Endothelial cell of umbilical vein (primary cell): ENCODE measurements at regions not wholly inside any gene's neighbourhood (a gene's known extent, or its start where the extent isn't known, plus 50 kb on each side); places are given as distances from the start of the nearest gene placed in this dataset.

ENCODE experiments used
- BruUV-seq: library from RNA; stranded (reverse); fragments of 400-500 nt; replicated peaks from 2 replicates; lab custom pipeline; 2021; lab: Mats Ljungman, UMichigan
- CTCF ChIA-PET: fragments of 300-600, 350-600 bp; sonication (Branson Sonifier 250); formaldehyde crosslinking; loops from one replicate; lab custom pipeline; 2021; ENCODE audit warnings: antibody characterized with exemption, inconsistent platforms; lab: Charles Lee
- POLR2A ChIA-PET: fragments of 300-600, 350-600 bp; sonication (Branson Sonifier 250); formaldehyde crosslinking; loops from one replicate; lab custom pipeline; 2021; ENCODE audit warnings: antibody characterized with exemption, inconsistent platforms; lab: Charles Lee
- DNase-seq: peaks from one replicate; pipeline ENCODE4 v3.0.0-alpha.2; 2011; ENCODE audit warnings: low read depth, low spot score
- FAIRE-seq: peaks from 2 replicates; lab custom pipeline; 2011; peaks lifted over from hg19 to GRCh38; lab: Jason Lieb, UNC
- H2AFZ ChIP-seq: 2 replicates; pipeline ENCODE4 v1.6.0; 2012; ENCODE audit warnings: low read depth, low read length, control low read depth, inconsistent platforms
- H3K27ac ChIP-seq: 2 replicates; pipeline ENCODE4 v1.5.1; 2011; ENCODE audit warnings: low read depth, mild to moderate bottlenecking, control low read depth, low read length, moderate library complexity; ENCODE audit not compliant: insufficient read depth
- H3K27me3 ChIP-seq, 2 experiments: 2 replicates each; pipeline versions ENCODE4 v1.6.0 to v1.6.1; 2011; ENCODE audit warnings: low read length in 2 of 2, mixed read lengths in 1 of 2; ENCODE audit not compliant: control insufficient read depth in 2 of 2, insufficient read depth in 2 of 2
- H3K36me3 ChIP-seq, 2 experiments: 2 replicates in 1 of 2; 3 replicates in 1 of 2; pipeline ENCODE4 v1.5.1; 2011; ENCODE audit warnings: low read length in 2 of 2, mild to moderate bottlenecking in 1 of 2, moderate library complexity in 1 of 2; ENCODE audit not compliant: control insufficient read depth in 2 of 2, insufficient read depth in 2 of 2; ENCODE audit errors: extremely low read depth in 1 of 2
- H3K4me1 ChIP-seq: 3 replicates; pipeline ENCODE4 v1.5.1; 2011; ENCODE audit warnings: mild to moderate bottlenecking, low read length; ENCODE audit not compliant: control insufficient read depth, insufficient read depth; ENCODE audit errors: extremely low read depth
- H3K4me2 ChIP-seq: 2 replicates; pipeline ENCODE4 v1.6.1; 2011; ENCODE audit warnings: low read length, control low read depth, mixed read lengths; ENCODE audit not compliant: insufficient read depth
- H3K4me3 ChIP-seq, 3 experiments: fragments of 200-600 bp in 1 of 3; sonication (generic), shearing (Covaris generic) in 1 of 3; replicated peaks in 1 of 3; 2 replicates each; pipeline ENCODE4 v1.5.1; 2011 to 2016; ENCODE audit warnings: control low read depth in 3 of 3, low read length in 3 of 3, mild to moderate bottlenecking in 2 of 3, inconsistent platforms in 1 of 3, low read depth in 1 of 3, moderate library complexity in 1 of 3; ENCODE audit not compliant: insufficient read depth in 1 of 3
- H3K79me2 ChIP-seq: 2 replicates; pipeline ENCODE4 v1.6.0; 2012; ENCODE audit warnings: low read length, inconsistent platforms; ENCODE audit not compliant: control insufficient read depth, insufficient read depth
- H3K9ac ChIP-seq: replicated peaks from 2 replicates; pipeline ENCODE3; 2011; ENCODE audit warnings: low read length, control low read depth; ENCODE audit not compliant: insufficient read depth; ENCODE audit errors: extremely low read depth
- H3K9me1 ChIP-seq: replicated peaks from 3 replicates; pipeline ENCODE4 v1.6.0; 2011; ENCODE audit warnings: mild to moderate bottlenecking, low read length; ENCODE audit not compliant: control insufficient read depth, insufficient read depth; ENCODE audit errors: extremely low read depth
- H3K9me3 ChIP-seq: replicated peaks from 2 replicates; pipeline ENCODE4 v1.5.1; 2012; ENCODE audit warnings: low read length, inconsistent platforms; ENCODE audit not compliant: control insufficient read depth, insufficient read depth
- H4K20me1 ChIP-seq: replicated peaks from 2 replicates; pipeline ENCODE3; 2011; ENCODE audit warnings: mild to moderate bottlenecking, low read length; ENCODE audit not compliant: control insufficient read depth, insufficient read depth; ENCODE audit errors: extremely low read depth
- CTCF ChIP-seq, 2 donors: IDR thresholded peaks; 1 replicate in 1 of 2; 2 replicates in 1 of 2; pipeline ENCODE4 v1.5.1; 2011; ENCODE audit warnings: low read length in 2 of 2, mild to moderate bottlenecking in 2 of 2, moderate library complexity in 2 of 2, control low read depth in 1 of 2, inconsistent platforms in 1 of 2, low read depth in 1 of 2; ENCODE audit not compliant: insufficient read depth in 1 of 2; ENCODE audit errors: extremely low read depth in 1 of 2
- EZH2 ChIP-seq: IDR thresholded peaks from 2 replicates; pipeline ENCODE4 v1.6.1; 2012; ENCODE audit warnings: borderline replicate concordance, low read depth, mild to moderate bottlenecking, moderate library complexity, low read length, inconsistent platforms; ENCODE audit not compliant: severe bottlenecking
- FOS ChIP-seq: IDR thresholded peaks from 2 replicates; pipeline ENCODE4 v1.6.1; 2011; ENCODE audit warnings: mild to moderate bottlenecking, low read length, moderate library complexity, borderline replicate concordance; ENCODE audit not compliant: insufficient read depth
- GATA2 ChIP-seq: IDR thresholded peaks from 2 replicates; pipeline ENCODE4 v1.7.0; 2011; ENCODE audit warnings: low read depth, mild to moderate bottlenecking, moderate library complexity, mixed read lengths, low read length; ENCODE audit not compliant: insufficient read length, insufficient read depth
- JUN ChIP-seq: IDR thresholded peaks from 2 replicates; pipeline ENCODE4 v1.6.1; 2011; ENCODE audit warnings: borderline replicate concordance, low read depth; ENCODE audit not compliant: insufficient read length, insufficient read depth
- MAX ChIP-seq: IDR thresholded peaks from 2 replicates; pipeline ENCODE4 v1.6.1; 2011; ENCODE audit not compliant: insufficient read depth, insufficient read length
- MYC ChIP-seq: IDR thresholded peaks from one replicate; pipeline ENCODE4 v1.6.1; 2011; ENCODE audit warnings: mild to moderate bottlenecking, low read depth, low read length
- POLR2A ChIP-seq: IDR thresholded peaks from 2 replicates; pipeline ENCODE4 v1.6.1; 2012; ENCODE audit warnings: low read depth, mild to moderate bottlenecking, control low read depth, low read length
- POLR2AphosphoS5 ChIP-seq: IDR thresholded peaks from 2 replicates; pipeline ENCODE4 v1.6.1; 2012; ENCODE audit warnings: low read depth, mild to moderate bottlenecking, control low read depth, low read length, moderate library complexity; ENCODE audit not compliant: insufficient read depth
- dilution Hi-C: fragments of 300-500 bp; cut with MboI; formaldehyde crosslinking; loops from one replicate; pipeline ENCODE4 v1.15.0; 2019; ENCODE audit warnings: low sequenced_read_pairs; ENCODE audit not compliant: extremely low pct_ligation_motif_present
- intact Hi-C: fragments of 100-400 bp; cut with micrococcal nuclease; formaldehyde crosslinking; loops from one replicate; pipeline ENCODE4 v1.10.0; 2022

GRCh38 chr9:118929287-118929686 is 439.9 kb downstream of the BRINP1 start:
- Histone ChIP-seq H3K9me1 (no peaks in the 10 kb centered on the region), H3K79me2 (no peaks in the 10 kb centered on the region), H3K27ac (no peak overlapping the region), H3K27me3 (no peaks in the 10 kb centered on the region), H3K9me3 (peaks cover 2% of the 10 kb centered on the region), H3K4me3 (no peak overlapping the region), H3K4me2 (no peak overlapping the region), H2AFZ (no peak overlapping the region), H4K20me1 (no peaks in the 10 kb centered on the region), H3K9ac (no peak overlapping the region), H3K4me1 (no peaks in the 10 kb centered on the region), H3K36me3 (no peaks in the 10 kb centered on the region)
- DNase-seq (no peak), FAIRE-seq (no peak)
- dilution Hi-C loops (no loop called here), intact Hi-C loops (no loop called here)
- ChIA-PET CTCF (no interaction called here), POLR2A (no interaction called here)
- no TSS peak for BruUV-seq
- TF ChIP-seq CTCF (IDR thresholded peaks at IDR 0.05; ENCODE audit: extremely low read depth in 1 of 2, insufficient read depth in 1 of 2, low read depth in 1 of 2, low read length in 2 of 2) (no peak), MYC (no peak)

GRCh38 chr9:118931941-118932340 is 437.3 kb downstream of the BRINP1 start:
- H3K79me2 ChIP-seq = no peaks in the 10 kb centered on the region
- peaks cover 2% of the 10 kb centered on the region for H3K9me3 ChIP-seq
- no peak overlapping the region for H3K4me2 ChIP-seq
- no TSS peak for BruUV-seq
- no peaks in the 10 kb centered on the region for H4K20me1 ChIP-seq
- dilution Hi-C loops (no loop called here), intact Hi-C loops (no loop called here)
- ChIA-PET CTCF (no interaction called here), POLR2A (no interaction called here)
- H3K36me3 ChIP-seq = no peaks in the 10 kb centered on the region
- FAIRE-seq (no peak), DNase-seq (no peak)
- no peaks in the 10 kb centered on the region for H3K27me3 ChIP-seq
- TF ChIP-seq FOS = no peak
- no peak for TF ChIP-seq JUN
- no peak for TF ChIP-seq CTCF (IDR thresholded peaks at IDR 0.05; ENCODE audit: extremely low read depth in 1 of 2, insufficient read depth in 1 of 2, low read depth in 1 of 2, low read length in 2 of 2)
- TF ChIP-seq MAX = no peak
- TF ChIP-seq POLR2A = no peak
- no peak for TF ChIP-seq MYC
- TF ChIP-seq GATA2 = no peak
- TF ChIP-seq POLR2AphosphoS5 = no peak
- TF ChIP-seq EZH2 = no peak
- no peak overlapping the region for H2AFZ ChIP-seq
- no peak overlapping the region for H3K9ac ChIP-seq
- H3K4me3 ChIP-seq = no peak overlapping the region
- no peaks in the 10 kb centered on the region for H3K9me1 ChIP-seq
- H3K27ac ChIP-seq = no peak overlapping the region
- H3K4me1 ChIP-seq = no peaks in the 10 kb centered on the region
